Loucy (cell line): ENCODE measurements at regions not wholly inside any gene's neighbourhood (a gene's known extent, or its start where the extent isn't known, plus 50 kb on each side); places are given as distances from the start of the nearest gene placed in this dataset.

Experiments used
- H2AFZ ChIP-seq: fragments of 200-600 bp; sonication (generic); 2 replicates; pipeline ENCODE4 v1.6.0; 2016; ENCODE audit warnings: antibody characterized with exemption, mild to moderate bottlenecking, low read length, moderate library complexity
- H3F3A ChIP-seq: fragments of 200-600 bp; 2 replicates; pipeline ENCODE4 v1.6.0; 2016; ENCODE audit warnings: antibody characterized with exemption, low read depth, mild to moderate bottlenecking
- H3K27me3 ChIP-seq: fragments of 200-600 bp; sonication (generic); 2 replicates; pipeline ENCODE4 v1.6.1; 2014; ENCODE audit warnings: low read length, mild to moderate bottlenecking; ENCODE audit not compliant: insufficient read depth, poor library complexity, severe bottlenecking
- H3K36me3 ChIP-seq: fragments of 200-600 bp; sonication (generic); 2 replicates; pipeline ENCODE4 v1.6.1; 2016; ENCODE audit warnings: low read length; ENCODE audit not compliant: insufficient read depth
- H3K4me1 ChIP-seq: fragments of 200-600 bp; sonication (generic); 2 replicates; pipeline ENCODE4 v1.5.1; 2014; ENCODE audit warnings: low read length, mild to moderate bottlenecking; ENCODE audit not compliant: insufficient read depth, poor library complexity, severe bottlenecking
- H3K4me2 ChIP-seq: fragments of 200-600 bp; sonication (generic); 2 replicates; pipeline ENCODE4 v1.6.0; 2014; ENCODE audit warnings: antibody characterized with exemption, low read length, low read depth, mild to moderate bottlenecking; ENCODE audit not compliant: poor library complexity, severe bottlenecking
- H3K4me3 ChIP-seq: fragments of 200-600 bp; sonication (generic); 2 replicates; pipeline ENCODE4 v1.5.1; 2014; ENCODE audit warnings: low read length, mild to moderate bottlenecking, mixed read lengths; ENCODE audit not compliant: poor library complexity, severe bottlenecking
- H3K79me2 ChIP-seq: fragments of 200-600 bp; sonication (generic); 2 replicates; pipeline ENCODE4 v1.6.1; 2014; ENCODE audit warnings: low read length; ENCODE audit not compliant: insufficient read depth
- H3K9ac ChIP-seq: fragments of 200-600 bp; sonication (generic); 2 replicates; pipeline ENCODE4 v1.6.0; 2014; ENCODE audit warnings: mild to moderate bottlenecking, low read depth, low read length, moderate library complexity; ENCODE audit not compliant: poor library complexity, severe bottlenecking
- H3K9me2 ChIP-seq: fragments of 200-600 bp; sonication (generic); replicated peaks from 2 replicates; pipeline ENCODE4 v1.6.1; 2016; ENCODE audit warnings: low read depth, low read length, mixed read lengths
- H3K9me3 ChIP-seq: fragments of 200-600 bp; sonication (generic); 2 replicates; pipeline ENCODE4 v1.6.1; 2014; ENCODE audit warnings: mild to moderate bottlenecking, antibody characterized with exemption, low read length, low read depth; ENCODE audit not compliant: insufficient read depth
- H4K20me1 ChIP-seq: fragments of 200-600 bp; sonication (generic); 2 replicates; pipeline ENCODE4 v1.6.0; 2014; ENCODE audit warnings: antibody characterized with exemption, low read length, mild to moderate bottlenecking; ENCODE audit not compliant: insufficient read depth, poor library complexity, severe bottlenecking
- CTCF ChIP-seq: fragments of 200-600 bp; sonication (generic); conservative IDR thresholded peaks from 2 replicates; pipeline ENCODE4 v1.5.1; 2014; ENCODE audit warnings: mild to moderate bottlenecking, antibody characterized with exemption, low read length
- EZH2phosphoT487 ChIP-seq: fragments of 200-600 bp; IDR thresholded peaks from 2 replicates; pipeline ENCODE4 v1.6.1; 2018; ENCODE audit warnings: antibody characterized with exemption, mild to moderate bottlenecking, moderate library complexity, borderline replicate concordance

DNA sequence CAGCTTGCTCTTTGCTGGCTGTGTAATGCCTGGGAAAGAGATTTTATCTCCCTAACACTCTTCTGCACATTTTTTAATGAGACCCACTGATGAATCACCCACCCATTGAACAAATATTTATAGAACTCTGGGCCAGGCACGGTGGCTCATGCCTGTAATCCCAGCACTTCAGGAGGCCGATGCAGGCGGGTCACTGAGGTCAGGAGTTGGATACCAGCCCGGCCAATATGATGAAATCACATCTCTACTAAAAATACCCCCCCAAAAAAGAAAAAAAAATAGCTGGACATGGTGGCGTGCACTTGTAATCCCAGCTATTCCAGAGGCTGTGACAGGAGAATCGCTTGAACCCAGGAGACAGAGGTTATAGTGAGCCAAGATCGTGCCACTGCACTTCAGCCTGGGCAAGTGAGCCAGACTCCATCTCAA lies 82.1 kb upstream of the SIRPA start:
- Histone ChIP-seq H2AFZ (no peak overlapping the region), H3K4me3 (no peak overlapping the region), H3F3A (no peaks in the 10 kb centered on the region), H3K9me3 (no peaks in the 10 kb centered on the region), H3K9me2 (no peaks in the 10 kb centered on the region), H3K4me2 (no peak overlapping the region), H3K4me1 (peaks cover 28% of the 10 kb centered on the region), H3K9ac (no peak overlapping the region), H3K79me2 (no peaks in the 10 kb centered on the region), H4K20me1 (no peaks in the 10 kb centered on the region), H3K27me3 (no peaks in the 10 kb centered on the region), H3K36me3 (no peaks in the 10 kb centered on the region)
- TF ChIP-seq CTCF (no peak), EZH2phosphoT487 (no peak)

GRCh38 chr20:1811621-1812498 lies 83.3 kb upstream of the SIRPA start:
- no peaks in the 10 kb centered on the region for H3K9me2 ChIP-seq
- H3K4me3 ChIP-seq: no peak overlapping the region
- H4K20me1 ChIP-seq: no peaks in the 10 kb centered on the region
- TF ChIP-seq EZH2phosphoT487 (no peak), CTCF (no peak)
- H3K9me3 ChIP-seq: no peaks in the 10 kb centered on the region
- 0 out of 2 replicates have a peak overlapping the region, but pooled peaks have one; percentile 69 for H2AFZ ChIP-seq
- no peaks in the 10 kb centered on the region for H3K27me3 ChIP-seq
- peaks cover 17% of the 10 kb centered on the region for H3K4me1 ChIP-seq
- H3K79me2 ChIP-seq: no peaks in the 10 kb centered on the region
- H3K36me3 ChIP-seq: no peaks in the 10 kb centered on the region
- H3K4me2 ChIP-seq: peak overlapping the region; percentile 40
- no peak overlapping the region for H3K9ac ChIP-seq
- H3F3A ChIP-seq: no peaks in the 10 kb centered on the region

GRCh38 chr20:1810926-1811620 lies 84.1 kb upstream of the SIRPA start:
- Histone ChIP-seq H3K4me1 (peaks cover 13% of the 10 kb centered on the region), H3F3A (no peaks in the 10 kb centered on the region), H3K27me3 (no peaks in the 10 kb centered on the region), H3K4me3 (no peak overlapping the region), H3K36me3 (no peaks in the 10 kb centered on the region), H4K20me1 (no peaks in the 10 kb centered on the region), H3K9ac (no peak overlapping the region), H3K4me2 (peak overlapping the region; percentile 40), H2AFZ (peak overlapping the region; percentile 69; the same call in 1 of the 2 replicates), H3K79me2 (no peaks in the 10 kb centered on the region), H3K9me3 (no peaks in the 10 kb centered on the region), H3K9me2 (no peaks in the 10 kb centered on the region)
- no peak for TF ChIP-seq EZH2phosphoT487
